Activated CD4-positive, alpha-beta T cell treated with anti-CD3 and anti-CD28 coated beads, Interleukin-2, Interleukin-6, amounts not matched to agents 100 ng/mL and 50 ng/mL, durations not matched to agents 16 hours and 8 hours (primary cell): ENCODE measurements at regions not wholly inside any gene's neighbourhood (a gene's known extent, or its start where the extent isn't known, plus 50 kb on each side); places are given as distances from the start of the nearest gene placed in this dataset.

Source experiments
- DNase-seq: peaks from one replicate; pipeline ENCODE4 v3.0.0-alpha.2; 2020

GRCh38 chr14:65252482-65253255 is 150.4 kb upstream of the MAX start:
- no peak for DNase-seq

GRCh38 chr14:65255029-65255545 is 152.8 kb upstream of the MAX start:
- no peak for DNase-seq

- no peak for DNase-seq
Measured at GRCh38 chr14:65255583-65256461, 153.5 kb upstream of the MAX start.

GRCh38 chr14:65256714-65257113 is 154.4 kb upstream of the MAX start:
- no peak for DNase-seq

GRCh38 chr14:65257425-65257824 is 155.1 kb upstream of the FUT8 start:
- DNase-seq, result no peak

- DNase-seq, result no peak
Measured at GRCh38 chr14:65258391-65258790, 154.1 kb upstream of the FUT8 start.

- no peak for DNase-seq
Measured at GRCh38 chr14:65259000-65259399, 153.5 kb upstream of the FUT8 start.

GRCh38 chr14:65260786-65261185 is 151.7 kb upstream of the FUT8 start:
- DNase-seq, result no peak

GRCh38 chr14:65261425-65261920 is 151.1 kb upstream of the FUT8 start:
- no peak for DNase-seq

- DNase-seq, result no peak
Measured at GRCh38 chr14:65261946-65262345, 150.6 kb upstream of the FUT8 start.

- no peak for DNase-seq
Measured at GRCh38 chr14:65263177-65263788, 149.2 kb upstream of the FUT8 start.

- DNase-seq, result no peak
Measured at GRCh38 chr14:65267856-65268255, 144.7 kb upstream of the FUT8 start.

GRCh38 chr14:65268594-65268993 is 143.9 kb upstream of the FUT8 start:
- no peak for DNase-seq

- no peak for DNase-seq
Measured at GRCh38 chr14:65269732-65270131, 142.8 kb upstream of the FUT8 start.

GRCh38 chr14:65277027-65277426 is 135.5 kb upstream of the FUT8 start:
- DNase-seq, result peak; percentile 56

- DNase-seq, result no peak
Measured at GRCh38 chr14:65277580-65278270, 134.8 kb upstream of the FUT8 start.

- DNase-seq, result no peak
Measured at GRCh38 chr14:65278589-65278988, 133.9 kb upstream of the FUT8 start.

GRCh38 chr14:65279510-65279909 is 133.0 kb upstream of the FUT8 start:
- DNase-seq, result no peak

GRCh38 chr14:65279958-65280357 is 132.6 kb upstream of the FUT8 start:
- no peak for DNase-seq

- no peak for DNase-seq
Measured at GRCh38 chr14:65280653-65281052, 131.9 kb upstream of the FUT8 start.

GRCh38 chr14:65281991-65282895 is 130.3 kb upstream of the FUT8 start:
- DNase-seq, result peak; percentile 57

GRCh38 chr14:65282896-65283253 is 129.7 kb upstream of the FUT8 start:
- no peak for DNase-seq
